ENCODE measurements at regions not wholly inside any gene's neighbourhood (a gene's known extent, or its start where the extent isn't known, plus 50 kb on each side); places are given as distances from the start of the nearest gene placed in this dataset.

- peak; percentile 15 for DNase-seq (ENCODE audit: low read depth)
Measured at GRCh38 chr14:29037411-29037810, 270.8 kb downstream of the FOXG1 start.

- peak; percentile 21 for DNase-seq (ENCODE audit: low read depth)
Measured at GRCh38 chr14:29039171-29039570, 272.6 kb downstream of the FOXG1 start.

- DNase-seq (ENCODE audit: low read depth) = no peak
Measured at GRCh38 chr14:29042551-29042950, 276.0 kb downstream of the FOXG1 start.

- no peak for DNase-seq (ENCODE audit: low read depth)
Measured at GRCh38 chr14:29043737-29044136, 277.1 kb downstream of the FOXG1 start.

GRCh38 chr14:29045237-29045636, 278.6 kb downstream of the FOXG1 start:
- no peak for DNase-seq (ENCODE audit: low read depth)

- DNase-seq (ENCODE audit: low read depth) = no peak
Measured at GRCh38 chr14:29054119-29054518, 287.5 kb downstream of the FOXG1 start.

GRCh38 chr14:29056041-29056566, 289.5 kb downstream of the FOXG1 start:
- no peak for DNase-seq (ENCODE audit: low read depth)

GRCh38 chr14:29061702-29062101, 295.1 kb downstream of the FOXG1 start:
- DNase-seq (ENCODE audit: low read depth) = no peak

GRCh38 chr14:29062466-29062865, 295.9 kb downstream of the FOXG1 start:
- DNase-seq (ENCODE audit: low read depth) = no peak

- no peak for DNase-seq (ENCODE audit: low read depth)
Measured at GRCh38 chr14:29062976-29063375, 296.4 kb downstream of the FOXG1 start.

- DNase-seq (ENCODE audit: low read depth) = no peak
Measured at GRCh38 chr14:29064305-29064900, 297.8 kb downstream of the FOXG1 start.

GRCh38 chr14:29069228-29069627, 302.6 kb downstream of the FOXG1 start:
- DNase-seq (ENCODE audit: low read depth) = no peak

GRCh38 chr14:29075761-29076160, 309.2 kb downstream of the FOXG1 start:
- no peak for DNase-seq (ENCODE audit: low read depth)

GRCh38 chr14:29077916-29078315, 311.3 kb downstream of the FOXG1 start:
- DNase-seq (ENCODE audit: low read depth) = no peak

GRCh38 chr14:29078810-29079522, 312.4 kb downstream of the FOXG1 start:
- no peak for DNase-seq (ENCODE audit: low read depth)

- no peak for DNase-seq (ENCODE audit: low read depth)
Measured at GRCh38 chr14:29085546-29085945, 319.0 kb downstream of the FOXG1 start.

- DNase-seq (ENCODE audit: low read depth) = no peak
Measured at GRCh38 chr14:29089849-29090248, 323.3 kb downstream of the FOXG1 start.

- no peak for DNase-seq (ENCODE audit: low read depth)
Measured at GRCh38 chr14:29092121-29092520, 325.5 kb downstream of the FOXG1 start.

- DNase-seq (ENCODE audit: low read depth) = no peak
Measured at GRCh38 chr14:29097476-29097875, 330.9 kb downstream of the FOXG1 start.

- no peak for DNase-seq (ENCODE audit: low read depth)
Measured at GRCh38 chr14:29098656-29099055, 332.1 kb downstream of the FOXG1 start.

GRCh38 chr14:29102266-29102665, 335.7 kb downstream of the FOXG1 start:
- DNase-seq (ENCODE audit: low read depth) = no peak

GRCh38 chr14:29102996-29103395, 336.4 kb downstream of the FOXG1 start:
- DNase-seq (ENCODE audit: low read depth) = no peak

GRCh38 chr14:29108908-29109307, 342.3 kb downstream of the FOXG1 start:
- DNase-seq (ENCODE audit: low read depth) = no peak

GRCh38 chr14:29109589-29109988, 343.0 kb downstream of the FOXG1 start:
- DNase-seq (ENCODE audit: low read depth) = no peak

All from GM04504 (cell line).